HEK293 (cell line): ENCODE measurements at regions not wholly inside any gene's neighbourhood (a gene's known extent, or its start where the extent isn't known, plus 50 kb on each side); places are given as distances from the start of the nearest gene placed in this dataset.

Experiments used
- FEZF1 ChIP-seq: fragments of 450-650 bp; formaldehyde crosslinking; IDR thresholded peaks from 2 replicates; pipeline ENCODE4 v1.5.1; 2016; ENCODE audit warnings: missing biosample characterization, missing genetic modification characterization
- ZBTB7A ChIP-seq: fragments of 450-650 bp; formaldehyde crosslinking; IDR thresholded peaks from 2 replicates; pipeline ENCODE4 v1.5.1; 2016; ENCODE audit warnings: low read depth, missing biosample characterization, missing genetic modification characterization
- ZNF202 ChIP-seq: fragments of 450-650 bp; formaldehyde crosslinking; IDR thresholded peaks from 2 replicates; pipeline ENCODE4 v1.5.1; 2016; ENCODE audit warnings: missing biosample characterization, missing genetic modification characterization, borderline replicate concordance
- ZNF274 ChIP-seq, 2 experiments: fragments of 200-500 bp in 1 of 2; fragments of 450-650 bp in 1 of 2; sonication (Bioruptor generic) in 1 of 2; formaldehyde crosslinking in 1 of 2; IDR thresholded peaks; 2 replicates each; pipeline versions ENCODE4 v1.5.1 to v1.6.1; 2014 to 2016; ENCODE audit warnings: borderline replicate concordance in 1 of 2, inconsistent platforms in 1 of 2, low read length in 1 of 2, missing biosample characterization in 1 of 2, missing genetic modification characterization in 1 of 2
- ZNF416 ChIP-seq: fragments of 450-650 bp; formaldehyde crosslinking; IDR thresholded peaks from 2 replicates; pipeline ENCODE4 v1.5.1; 2016; ENCODE audit warnings: missing biosample characterization, missing genetic modification characterization
- ZNF48 ChIP-seq: fragments of 450-650 bp; formaldehyde crosslinking; IDR thresholded peaks from 2 replicates; pipeline ENCODE4 v1.5.1; 2016; ENCODE audit warnings: missing biosample characterization, missing genetic modification characterization
- ZNF791 ChIP-seq: fragments of 450-650 bp; formaldehyde crosslinking; IDR thresholded peaks from 2 replicates; pipeline ENCODE4 v1.5.1; 2016; ENCODE audit warnings: missing biosample characterization, missing genetic modification characterization
- TF ChIP-seq, protein P1 (sequence below): fragments of 450-650 bp; formaldehyde crosslinking; IDR thresholded peaks from 2 replicates; pipeline ENCODE4 v1.5.1; 2016; ENCODE audit warnings: missing biosample characterization, missing genetic modification characterization
- TF ChIP-seq, protein P2 (sequence below): fragments of 450-650 bp; formaldehyde crosslinking; IDR thresholded peaks from 2 replicates; pipeline ENCODE4 v1.5.1; 2016; ENCODE audit warnings: missing biosample characterization, missing genetic modification characterization
- TF ChIP-seq, protein P3 (sequence below): fragments of 450-650 bp; formaldehyde crosslinking; IDR thresholded peaks from 2 replicates; pipeline ENCODE4 v1.5.1; 2017; ENCODE audit warnings: missing biosample characterization, mild to moderate bottlenecking, missing genetic modification characterization, moderate library complexity

DNA sequence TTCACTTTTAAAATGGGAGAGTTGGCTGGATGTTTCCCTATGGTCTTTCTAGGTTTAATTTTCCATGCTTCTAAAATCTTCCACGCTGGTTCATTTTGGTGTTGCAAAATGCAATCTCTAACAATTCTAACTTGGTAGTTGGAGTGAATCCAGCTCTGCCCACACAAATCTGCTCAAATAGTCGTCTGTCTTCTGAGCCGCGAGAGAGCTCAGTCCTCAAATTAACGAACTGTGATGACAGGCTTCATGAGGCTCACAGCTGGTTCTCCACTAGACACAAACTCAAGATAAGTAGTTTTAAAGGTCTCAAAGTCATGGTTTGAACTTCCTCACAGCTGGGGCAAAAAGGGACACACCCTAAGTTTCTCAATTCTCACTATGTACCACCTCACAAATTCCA is 178.6 kb upstream of the LYSMD4 start:
- TF ChIP-seq, protein P1, sequence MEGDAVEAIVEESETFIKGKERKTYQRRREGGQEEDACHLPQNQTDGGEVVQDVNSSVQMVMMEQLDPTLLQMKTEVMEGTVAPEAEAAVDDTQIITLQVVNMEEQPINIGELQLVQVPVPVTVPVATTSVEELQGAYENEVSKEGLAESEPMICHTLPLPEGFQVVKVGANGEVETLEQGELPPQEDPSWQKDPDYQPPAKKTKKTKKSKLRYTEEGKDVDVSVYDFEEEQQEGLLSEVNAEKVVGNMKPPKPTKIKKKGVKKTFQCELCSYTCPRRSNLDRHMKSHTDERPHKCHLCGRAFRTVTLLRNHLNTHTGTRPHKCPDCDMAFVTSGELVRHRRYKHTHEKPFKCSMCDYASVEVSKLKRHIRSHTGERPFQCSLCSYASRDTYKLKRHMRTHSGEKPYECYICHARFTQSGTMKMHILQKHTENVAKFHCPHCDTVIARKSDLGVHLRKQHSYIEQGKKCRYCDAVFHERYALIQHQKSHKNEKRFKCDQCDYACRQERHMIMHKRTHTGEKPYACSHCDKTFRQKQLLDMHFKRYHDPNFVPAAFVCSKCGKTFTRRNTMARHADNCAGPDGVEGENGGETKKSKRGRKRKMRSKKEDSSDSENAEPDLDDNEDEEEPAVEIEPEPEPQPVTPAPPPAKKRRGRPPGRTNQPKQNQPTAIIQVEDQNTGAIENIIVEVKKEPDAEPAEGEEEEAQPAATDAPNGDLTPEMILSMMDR (tag by site-specific recombination) = no peak
- TF ChIP-seq ZNF48 (tag by site-specific recombination) (no peak), ZNF791 (no peak), ZNF202 (tag by site-specific recombination) (no peak), ZBTB7A (tag by site-specific recombination) (no peak), FEZF1 (tag by site-specific recombination) (no peak), ZNF416 (tag by site-specific recombination) (no peak), ZNF274 (IDR thresholded peaks at IDR 0.05; ENCODE audit: low read length) (no peak), ZNF274 (tag by site-specific recombination; IDR thresholded peaks at IDR 0.05; ENCODE audit: borderline replicate concordance) (no peak)
- TF ChIP-seq, protein P2, sequence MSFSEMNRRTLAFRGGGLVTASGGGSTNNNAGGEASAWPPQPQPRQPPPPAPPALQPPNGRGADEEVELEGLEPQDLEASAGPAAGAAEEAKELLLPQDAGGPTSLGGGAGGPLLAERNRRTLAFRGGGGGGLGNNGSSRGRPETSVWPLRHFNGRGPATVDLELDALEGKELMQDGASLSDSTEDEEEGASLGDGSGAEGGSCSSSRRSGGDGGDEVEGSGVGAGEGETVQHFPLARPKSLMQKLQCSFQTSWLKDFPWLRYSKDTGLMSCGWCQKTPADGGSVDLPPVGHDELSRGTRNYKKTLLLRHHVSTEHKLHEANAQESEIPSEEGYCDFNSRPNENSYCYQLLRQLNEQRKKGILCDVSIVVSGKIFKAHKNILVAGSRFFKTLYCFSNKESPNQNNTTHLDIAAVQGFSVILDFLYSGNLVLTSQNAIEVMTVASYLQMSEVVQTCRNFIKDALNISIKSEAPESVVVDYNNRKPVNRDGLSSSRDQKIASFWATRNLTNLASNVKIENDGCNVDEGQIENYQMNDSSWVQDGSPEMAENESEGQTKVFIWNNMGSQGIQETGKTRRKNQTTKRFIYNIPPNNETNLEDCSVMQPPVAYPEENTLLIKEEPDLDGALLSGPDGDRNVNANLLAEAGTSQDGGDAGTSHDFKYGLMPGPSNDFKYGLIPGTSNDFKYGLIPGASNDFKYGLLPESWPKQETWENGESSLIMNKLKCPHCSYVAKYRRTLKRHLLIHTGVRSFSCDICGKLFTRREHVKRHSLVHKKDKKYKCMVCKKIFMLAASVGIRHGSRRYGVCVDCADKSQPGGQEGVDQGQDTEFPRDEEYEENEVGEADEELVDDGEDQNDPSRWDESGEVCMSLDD (tag by site-specific recombination) = no peak
- TF ChIP-seq, protein P3, sequence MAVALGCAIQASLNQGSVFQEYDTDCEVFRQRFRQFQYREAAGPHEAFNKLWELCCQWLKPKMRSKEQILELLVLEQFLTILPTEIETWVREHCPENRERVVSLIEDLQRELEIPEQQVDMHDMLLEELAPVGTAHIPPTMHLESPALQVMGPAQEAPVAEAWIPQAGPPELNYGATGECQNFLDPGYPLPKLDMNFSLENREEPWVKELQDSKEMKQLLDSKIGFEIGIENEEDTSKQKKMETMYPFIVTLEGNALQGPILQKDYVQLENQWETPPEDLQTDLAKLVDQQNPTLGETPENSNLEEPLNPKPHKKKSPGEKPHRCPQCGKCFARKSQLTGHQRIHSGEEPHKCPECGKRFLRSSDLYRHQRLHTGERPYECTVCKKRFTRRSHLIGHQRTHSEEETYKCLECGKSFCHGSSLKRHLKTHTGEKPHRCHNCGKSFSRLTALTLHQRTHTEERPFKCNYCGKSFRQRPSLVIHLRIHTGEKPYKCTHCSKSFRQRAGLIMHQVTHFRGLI (tag by site-specific recombination) = no peak
